IMR-90 (cell line): ENCODE measurements at regions not wholly inside any gene's neighbourhood (a gene's known extent, or its start where the extent isn't known, plus 50 kb on each side); places are given as distances from the start of the nearest gene placed in this dataset.

Experiments used
- CTCF ChIP-seq: conservative IDR thresholded peaks from 2 replicates; pipeline ENCODE4 v1.5.1; 2012; ENCODE audit warnings: mild to moderate bottlenecking, low read depth, low read length, improper control_type of control experiment
- MAZ ChIP-seq: IDR thresholded peaks from 2 replicates; pipeline ENCODE4 v1.6.1; 2012; ENCODE audit warnings: low read depth, mild to moderate bottlenecking, low read length, improper control_type of control experiment, moderate library complexity, borderline replicate concordance

- TF ChIP-seq CTCF (no peak), MAZ (no peak)
These were observed 99.2 kb upstream of the ZRANB2 start for GRCh38 chr1:71179997-71180396.
